Fibroblast of pulmonary artery (primary cell): ENCODE measurements at regions not wholly inside any gene's neighbourhood (a gene's known extent, or its start where the extent isn't known, plus 50 kb on each side); places are given as distances from the start of the nearest gene placed in this dataset.

Experiments used
- DNase-seq: peaks from one replicate; pipeline ENCODE4 v3.0.0-alpha.2; 2010; ENCODE audit warnings: low read depth
- H3K4me3 ChIP-seq: replicated peaks from 2 replicates; pipeline ENCODE4 v1.5.1; 2011; ENCODE audit warnings: low read depth, mild to moderate bottlenecking, control low read depth, low read length, moderate library complexity
- TF ChIP-seq, protein P1 (sequence below): IDR thresholded peaks from 2 replicates; pipeline ENCODE4 v1.5.1; 2011; ENCODE audit warnings: mild to moderate bottlenecking, control low read depth, low read length, inconsistent platforms; ENCODE audit errors: missing control alignments

DNA sequence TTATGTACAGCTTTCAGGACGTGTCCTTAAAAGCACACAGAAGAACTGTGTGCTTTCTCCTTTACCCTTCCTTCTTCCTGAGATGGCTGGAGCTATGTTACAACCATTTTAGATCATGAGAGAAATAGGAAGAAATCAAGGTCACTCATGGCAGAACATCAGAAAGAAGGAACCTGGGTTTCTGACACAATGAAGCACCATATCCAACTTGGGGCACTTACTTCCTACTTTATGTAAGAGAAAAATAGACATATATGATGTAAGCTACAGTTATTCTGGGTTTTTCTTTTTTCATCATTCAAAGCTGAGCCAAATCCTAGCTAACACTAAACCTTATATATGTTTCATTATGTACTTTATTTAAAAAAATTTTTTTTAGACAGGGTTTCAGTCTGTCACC lies 79.5 kb downstream of the FAM161A start:
- TF ChIP-seq, protein P1, sequence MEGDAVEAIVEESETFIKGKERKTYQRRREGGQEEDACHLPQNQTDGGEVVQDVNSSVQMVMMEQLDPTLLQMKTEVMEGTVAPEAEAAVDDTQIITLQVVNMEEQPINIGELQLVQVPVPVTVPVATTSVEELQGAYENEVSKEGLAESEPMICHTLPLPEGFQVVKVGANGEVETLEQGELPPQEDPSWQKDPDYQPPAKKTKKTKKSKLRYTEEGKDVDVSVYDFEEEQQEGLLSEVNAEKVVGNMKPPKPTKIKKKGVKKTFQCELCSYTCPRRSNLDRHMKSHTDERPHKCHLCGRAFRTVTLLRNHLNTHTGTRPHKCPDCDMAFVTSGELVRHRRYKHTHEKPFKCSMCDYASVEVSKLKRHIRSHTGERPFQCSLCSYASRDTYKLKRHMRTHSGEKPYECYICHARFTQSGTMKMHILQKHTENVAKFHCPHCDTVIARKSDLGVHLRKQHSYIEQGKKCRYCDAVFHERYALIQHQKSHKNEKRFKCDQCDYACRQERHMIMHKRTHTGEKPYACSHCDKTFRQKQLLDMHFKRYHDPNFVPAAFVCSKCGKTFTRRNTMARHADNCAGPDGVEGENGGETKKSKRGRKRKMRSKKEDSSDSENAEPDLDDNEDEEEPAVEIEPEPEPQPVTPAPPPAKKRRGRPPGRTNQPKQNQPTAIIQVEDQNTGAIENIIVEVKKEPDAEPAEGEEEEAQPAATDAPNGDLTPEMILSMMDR: no peak
- DNase-seq: no peak
- no peak overlapping the region for H3K4me3 ChIP-seq

DNA sequence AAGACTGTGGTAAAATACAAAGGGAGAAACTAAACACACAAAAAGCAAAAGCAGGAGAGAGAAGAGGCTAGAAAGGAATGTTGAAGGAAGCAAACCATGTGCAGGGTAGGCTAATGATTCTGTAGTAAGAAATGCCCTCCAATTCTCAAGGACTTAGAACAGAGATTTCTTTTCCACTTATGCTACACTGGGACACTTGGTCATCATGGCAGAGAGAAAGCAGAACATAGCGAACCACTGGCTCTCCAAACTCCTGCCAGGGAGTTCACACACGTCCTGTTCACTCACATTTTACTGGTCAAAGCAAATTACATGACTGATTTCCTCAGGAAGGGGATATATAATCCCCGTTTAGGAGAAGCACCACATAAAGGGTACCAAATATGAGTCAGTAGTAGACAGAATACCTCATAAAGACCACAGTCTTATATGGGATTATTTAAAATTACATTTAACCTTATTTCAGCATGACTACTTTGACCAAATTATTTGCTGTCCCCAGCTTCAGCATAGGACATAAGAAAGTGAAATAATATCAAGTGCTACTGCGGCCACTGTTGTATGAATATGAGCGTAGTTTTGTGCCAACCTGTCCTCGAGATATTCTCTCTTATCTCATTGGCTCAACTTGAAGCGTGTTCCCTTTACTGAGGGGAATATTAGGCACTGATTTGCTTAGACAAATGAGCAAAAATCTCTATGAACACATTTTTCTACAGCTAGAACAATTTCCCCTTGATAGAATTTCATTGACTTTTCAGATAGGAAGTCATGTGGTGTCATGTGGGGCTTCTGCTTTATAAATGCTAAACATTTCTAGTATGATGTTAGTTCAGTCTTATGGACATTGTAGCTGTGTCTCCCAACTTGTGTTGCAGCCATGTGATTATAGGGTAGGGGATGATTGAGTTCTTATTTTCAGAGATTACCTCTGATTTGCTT lies 81.7 kb downstream of the FAM161A start:
- DNase-seq: no peak
- H3K4me3 ChIP-seq: no peak overlapping the region
- TF ChIP-seq, protein P1: no peak

- H3K4me3 ChIP-seq: no peak overlapping the region
- no peak for DNase-seq
- TF ChIP-seq, protein P1: no peak
Observed at GRCh38 chr2:61770746-61771145, 83.1 kb downstream of the FAM161A start.

GRCh38 chr2:61770298-61770697 lies 83.6 kb downstream of the FAM161A start:
- H3K4me3 ChIP-seq: no peak overlapping the region
- TF ChIP-seq, protein P1: no peak
- DNase-seq: no peak

DNA sequence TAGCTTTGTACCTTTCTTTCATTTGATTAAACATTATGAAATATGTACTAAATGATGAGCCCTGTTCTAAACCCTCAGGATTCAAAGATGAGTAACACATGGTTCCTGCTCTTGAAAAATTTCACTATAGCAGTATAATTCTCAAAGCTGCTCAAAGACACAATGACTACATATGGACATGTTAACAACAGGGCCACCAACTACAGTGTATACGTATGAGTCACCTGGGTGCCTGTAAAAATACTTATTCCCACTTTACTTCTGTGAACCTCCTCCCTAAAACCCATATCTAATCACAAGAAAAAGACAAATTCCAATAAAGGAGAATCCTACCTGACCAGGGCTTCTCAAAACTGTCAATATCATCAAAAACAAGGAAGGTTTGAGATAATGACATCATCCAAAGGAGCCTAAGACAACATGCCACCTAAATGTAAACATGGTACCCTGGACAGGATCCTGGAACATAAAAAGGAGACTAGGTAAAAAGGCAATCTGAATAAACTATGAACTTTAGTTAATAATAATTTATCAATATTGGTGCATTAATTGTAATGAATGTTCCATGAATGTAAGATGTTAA lies 84.7 kb downstream of the FAM161A start:
- no peak for DNase-seq
- H3K4me3 ChIP-seq: no peak overlapping the region
- TF ChIP-seq, protein P1: no peak

DNA sequence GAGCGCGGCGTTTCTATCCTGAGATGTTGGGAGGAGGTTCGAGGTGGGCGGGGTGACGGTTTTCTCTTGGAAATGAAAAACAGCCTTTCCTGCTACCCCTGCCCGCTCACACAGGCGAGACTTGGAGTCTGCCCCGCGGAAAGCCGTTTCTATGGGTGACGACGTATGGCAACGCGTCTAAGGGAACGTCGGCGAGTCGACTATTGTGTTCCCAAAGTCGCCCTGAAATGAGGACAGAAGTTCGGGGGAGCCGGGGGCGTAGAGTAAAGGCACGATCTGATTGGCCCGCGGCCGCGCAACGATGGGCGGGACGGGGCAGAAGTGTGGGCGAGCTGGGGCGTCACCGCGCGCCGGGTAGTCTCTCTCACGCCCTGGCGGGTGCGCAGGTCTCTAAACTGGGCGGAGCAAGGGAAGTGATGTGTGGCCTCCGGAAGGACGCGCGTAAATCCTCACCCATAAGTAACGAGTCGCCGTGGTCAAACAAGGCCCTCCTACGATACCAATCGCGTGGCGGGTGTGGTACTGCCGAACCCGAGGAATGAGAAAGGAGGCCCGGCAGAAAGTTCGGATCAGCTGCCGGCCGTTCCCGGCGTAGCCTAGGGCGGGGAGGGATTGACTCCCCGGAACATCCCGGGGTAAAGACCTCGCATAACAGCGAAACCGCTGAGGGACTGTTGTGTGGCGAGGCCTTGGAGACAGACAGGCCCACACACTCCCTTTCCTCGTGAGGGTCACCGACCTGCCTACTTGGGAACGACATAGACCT lies 89.6 kb downstream of the FAM161A start:
- TF ChIP-seq, protein P1: no peak
- DNase-seq: peak; percentile 99
- peak overlapping the region; percentile 86 for H3K4me3 ChIP-seq
